SK-N-SH treated with all-trans-retinoic acid at 6 μM for 48 hours (cell line): ENCODE measurements at regions not wholly inside any gene's neighbourhood (a gene's known extent, or its start where the extent isn't known, plus 50 kb on each side); places are given as distances from the start of the nearest gene placed in this dataset.

Experiments
- CREB5 ChIP-seq: fragments of 250-450 bp; sonication (Bioruptor Pico); IDR thresholded peaks from 2 replicates; pipeline ENCODE4 v1.5.1; 2020; ENCODE audit warnings: low read depth, mild to moderate bottlenecking, moderate library complexity
- RARB ChIP-seq: fragments of 250-450 bp; sonication (Bioruptor Pico); IDR thresholded peaks from 2 replicates; pipeline ENCODE4 v1.8.0; 2021; ENCODE audit warnings: mild to moderate bottlenecking, moderate library complexity
- TOX ChIP-seq: fragments of 250-450 bp; sonication (Bioruptor Pico); IDR thresholded peaks from 2 replicates; pipeline ENCODE4 v1.8.0; 2021; ENCODE audit warnings: mild to moderate bottlenecking, moderate library complexity, borderline replicate concordance

GRCh38 chr2:209073151-209073550, 350.7 kb upstream of the MAP2 start:
- no peak for TF ChIP-seq CREB5 (CRISPR knock-in tag)
- no peak for TF ChIP-seq RARB (CRISPR knock-in tag)
- no peak for TF ChIP-seq TOX (CRISPR knock-in tag)
